OCI-M1 (cell line): ENCODE measurements at regions not wholly inside any gene's neighbourhood (a gene's known extent, or its start where the extent isn't known, plus 50 kb on each side); places are given as distances from the start of the nearest gene placed in this dataset.
"Not testable (repeated sequence)": the region's sequence is repeated elsewhere in the genome, so short reads cannot be mapped to it uniquely, and the experiment has no call there.

Source experiments
- DNase-seq: peaks from one replicate; lab custom pipeline; 2025; lab: John Stamatoyannopoulos, UW

- DNase-seq: not testable (repeated sequence)
Measured at GRCh38 chr10:42187501-42188195, 450.7 kb downstream of the ZNF33B start.

GRCh38 chr10:42177793-42178689 lies 460.3 kb downstream of the ZNF33B start:
- DNase-seq: peak; percentile 21

- no peak for DNase-seq
Measured at GRCh38 chr10:42177077-42177792, 461.1 kb downstream of the ZNF33B start.

DNA sequence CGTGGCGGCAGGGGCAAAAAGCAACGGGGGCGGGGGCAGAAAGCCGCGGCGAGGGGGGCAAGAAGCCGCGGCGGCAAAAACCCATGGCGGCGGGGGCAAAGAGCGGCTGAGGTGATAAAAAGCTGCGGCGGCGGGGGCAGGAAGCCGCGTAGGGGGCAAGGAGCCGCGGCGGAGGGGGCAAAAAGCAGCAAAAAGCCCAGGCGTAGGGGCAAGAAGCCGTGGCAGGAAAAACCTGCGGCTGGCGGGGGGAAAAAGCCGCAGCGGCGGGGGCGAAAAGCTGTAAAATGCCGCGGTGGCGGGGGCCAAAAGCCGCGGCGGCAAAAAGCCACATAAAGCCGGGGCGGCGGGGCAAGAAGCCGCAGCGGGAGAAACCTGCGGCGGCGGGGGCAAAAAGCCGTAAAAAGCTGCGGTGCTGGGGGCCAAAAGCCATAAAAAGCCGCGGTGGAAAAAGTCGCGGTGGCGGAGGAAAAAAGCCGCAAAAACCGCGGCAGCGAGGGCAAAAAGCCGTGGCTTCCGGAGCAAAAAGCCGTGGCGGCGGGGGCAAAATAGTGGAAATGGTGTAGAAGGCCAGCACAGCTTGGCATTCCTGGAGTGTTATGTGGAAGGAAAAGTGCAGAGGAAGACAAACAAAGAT lies 487.8 kb downstream of the ZNF33B start:
- no peak for DNase-seq

DNA sequence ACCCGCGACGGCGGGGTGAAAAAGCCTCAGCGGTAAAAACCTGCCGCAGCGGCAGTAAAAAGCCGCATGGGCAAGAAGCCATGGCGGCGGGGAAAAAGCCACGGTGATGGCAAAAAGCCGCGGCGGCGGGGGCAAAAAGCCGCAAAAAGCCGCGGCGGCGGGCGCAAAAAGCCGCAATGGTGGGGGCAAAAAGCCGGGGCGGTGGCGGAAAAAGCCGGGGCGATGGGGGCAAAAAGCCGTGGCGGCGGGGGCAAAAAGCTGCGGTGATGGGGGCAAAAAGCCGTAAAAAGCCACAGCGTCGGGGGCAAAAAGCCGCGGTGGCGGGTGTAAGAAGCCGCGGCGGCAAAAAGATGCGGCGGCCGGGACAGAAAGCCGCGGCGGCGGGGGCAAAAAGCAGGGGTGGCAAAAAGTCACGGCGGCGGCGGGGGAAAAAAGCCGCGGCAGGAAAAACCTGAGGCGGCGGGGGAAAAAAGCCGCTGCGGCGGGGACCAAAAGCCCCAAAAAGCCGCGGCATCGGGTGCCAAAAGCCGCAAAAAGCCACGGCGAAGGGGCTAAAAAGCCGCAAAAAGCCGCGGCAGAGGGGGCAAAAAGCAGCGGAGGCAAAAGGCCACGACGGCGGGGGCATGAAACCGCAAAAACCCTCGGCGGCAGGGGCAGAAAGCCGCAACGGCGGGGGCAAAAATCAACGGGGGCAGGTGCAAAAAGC lies 488.5 kb downstream of the ZNF33B start:
- DNase-seq: no peak

DNA sequence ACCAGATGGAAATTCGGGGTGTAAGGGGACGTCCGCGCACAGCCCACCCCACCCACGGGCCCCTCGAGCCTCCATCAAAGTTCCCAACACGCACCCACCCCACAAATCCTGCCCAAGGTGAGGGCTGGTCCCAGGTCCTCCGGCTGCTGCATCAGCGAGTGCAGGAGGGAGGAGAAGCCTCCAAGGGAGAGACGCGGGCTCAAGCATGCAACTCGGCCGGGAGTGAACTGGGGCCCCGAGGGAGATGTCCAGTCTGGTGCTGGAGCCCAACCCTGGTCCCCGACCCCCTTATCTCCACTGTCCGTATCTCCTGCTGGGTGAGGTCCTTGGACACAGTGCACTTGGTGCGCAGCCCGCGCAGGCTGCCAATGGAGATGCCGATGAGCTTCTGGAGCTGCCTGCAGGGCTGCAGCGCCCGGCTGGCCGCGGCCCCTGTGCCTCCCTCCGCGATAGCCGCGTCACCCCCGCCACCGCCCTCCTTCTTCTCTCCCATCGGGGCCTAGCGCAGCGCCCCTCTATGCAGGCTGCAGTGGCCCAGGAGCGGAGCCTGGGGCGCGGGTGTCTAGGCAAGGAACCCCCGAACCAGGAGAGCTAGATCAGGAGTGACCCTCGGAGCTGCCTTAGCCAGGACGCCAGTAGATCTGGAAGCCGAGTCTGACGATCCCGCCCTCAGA lies 489.2 kb downstream of the ZNF33B start:
- DNase-seq: no peak

DNA sequence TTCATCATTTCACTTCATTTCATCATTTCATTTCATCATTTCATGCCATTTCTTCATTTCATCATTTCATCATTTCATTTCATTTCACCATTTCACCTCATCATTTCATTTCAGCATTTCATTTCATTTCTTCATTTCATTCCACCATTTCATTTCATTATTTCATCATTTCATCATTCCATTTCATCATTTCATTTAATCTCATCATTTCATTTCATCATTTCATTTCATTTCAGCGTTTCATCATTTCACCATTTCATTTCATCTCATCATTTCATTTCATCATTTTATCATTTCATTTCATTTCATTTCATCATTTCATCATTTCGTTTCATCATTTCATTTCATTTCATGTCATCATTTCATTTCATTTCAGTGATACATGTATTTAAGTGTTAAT lies 492.2 kb downstream of the ZNF33B start:
- not testable (repeated sequence) for DNase-seq

DNA sequence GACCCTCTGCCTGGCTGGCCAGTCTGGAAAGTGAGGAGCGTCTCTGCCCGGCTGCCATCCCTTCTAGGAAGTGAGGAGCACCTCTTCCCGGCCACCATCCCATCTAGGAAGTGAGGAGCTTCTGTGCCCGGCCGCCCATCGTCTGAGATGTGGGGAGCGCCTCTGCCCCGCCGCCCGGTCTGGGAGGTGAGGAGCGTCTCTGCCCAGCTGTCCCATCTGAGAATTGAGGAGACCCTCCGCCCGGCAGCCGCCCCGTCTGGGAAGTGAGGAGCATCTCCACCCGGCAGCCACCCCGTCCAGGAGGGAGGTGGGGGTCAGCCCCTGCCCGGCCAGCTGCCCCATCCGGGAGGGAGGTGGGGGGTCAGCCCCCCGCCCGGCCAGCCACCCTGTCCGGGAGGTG lies 500.3 kb downstream of the ZNF33B start:
- not testable (repeated sequence) for DNase-seq

DNA sequence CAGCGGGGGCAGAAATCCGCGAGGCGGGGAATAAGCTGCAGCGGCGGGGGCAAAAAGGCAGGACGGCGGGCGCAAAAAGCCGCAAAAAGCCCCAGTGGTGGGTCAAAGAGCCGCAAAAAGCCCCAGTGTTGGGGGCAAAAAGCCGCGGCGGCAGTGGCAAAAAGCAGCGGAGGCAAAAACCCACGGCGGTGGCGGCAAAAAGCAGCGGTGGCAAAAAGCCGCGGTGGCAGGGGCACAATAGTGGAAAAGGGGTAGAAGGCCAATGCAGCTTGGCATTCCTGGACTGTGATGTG lies 525.3 kb downstream of the ZNF33B start:
- no peak for DNase-seq

DNA sequence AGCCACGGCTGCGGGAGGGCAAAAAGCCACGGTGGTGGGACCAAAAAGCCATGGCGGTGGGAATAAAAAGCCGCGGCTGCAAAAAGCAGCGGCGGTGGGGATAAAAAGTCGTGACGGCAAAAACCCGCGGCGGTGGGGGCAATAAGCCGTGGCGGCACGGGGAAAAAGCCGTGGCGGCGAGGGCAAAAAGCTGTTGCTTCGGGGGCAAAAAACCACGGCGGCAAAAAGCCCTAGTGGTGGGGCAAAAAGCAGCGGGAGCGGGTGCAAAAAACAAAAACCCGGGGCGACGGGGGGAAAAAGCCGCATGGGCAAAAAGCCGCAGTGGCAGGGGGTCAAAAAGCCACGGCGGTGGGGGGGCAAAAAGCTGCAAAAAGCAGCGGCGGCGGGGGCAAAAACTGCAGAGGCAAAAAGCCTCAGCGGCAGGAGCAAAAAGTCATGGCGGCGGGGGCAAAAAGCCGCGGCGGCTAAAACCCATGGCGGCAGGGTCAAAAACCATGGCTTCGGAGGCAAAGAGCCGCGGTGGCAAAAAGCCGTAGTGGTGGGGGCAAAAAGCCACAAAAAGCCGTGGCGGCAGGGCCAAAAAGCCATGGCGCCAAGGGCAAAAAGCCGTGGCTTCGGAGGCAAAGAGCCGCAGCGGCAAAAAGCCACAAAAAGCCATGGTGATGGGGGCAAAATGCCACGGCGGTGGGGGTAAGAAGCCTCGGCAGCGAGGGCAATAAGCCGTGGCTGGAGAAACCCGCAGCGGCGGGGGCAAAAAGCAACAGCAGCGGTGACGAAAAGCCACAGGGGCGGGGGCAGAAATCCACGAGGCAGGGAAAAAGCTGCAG lies 525.8 kb downstream of the ZNF33B start:
- DNase-seq: no peak

DNA sequence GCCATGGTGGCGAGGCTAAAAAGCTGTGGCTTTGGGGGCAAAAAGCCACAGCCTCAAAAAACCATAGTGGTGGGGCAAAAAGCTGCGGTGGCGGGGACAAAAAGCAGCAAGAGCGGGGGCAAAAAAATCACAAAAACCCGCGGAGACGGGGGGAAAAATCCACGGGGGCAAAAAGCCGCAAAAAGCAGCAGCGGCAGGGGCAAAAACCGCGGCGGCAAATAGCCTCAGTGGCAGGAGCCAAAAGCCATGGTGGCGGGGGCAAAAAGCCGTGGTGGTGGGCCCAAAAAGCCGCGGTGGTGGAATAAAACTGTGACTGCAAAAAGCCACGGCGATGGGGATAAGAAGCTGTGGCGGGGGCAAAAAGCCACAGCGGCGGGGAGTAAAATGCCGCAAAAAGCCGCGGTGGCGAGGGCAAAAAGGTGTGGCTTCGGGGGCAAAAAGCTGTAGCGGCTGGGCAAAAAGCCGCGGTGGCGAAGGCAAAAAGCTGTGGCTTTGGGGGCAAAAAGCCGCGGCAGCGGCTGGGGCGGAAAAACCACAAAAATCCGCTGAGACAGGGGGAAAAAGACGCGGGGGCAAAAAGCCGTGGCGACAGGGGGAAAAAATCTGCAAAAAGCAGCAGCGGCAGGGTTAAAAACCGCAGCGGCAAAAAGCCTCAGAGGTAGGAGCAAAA lies 526.6 kb downstream of the ZNF33B start:
- no peak for DNase-seq

DNA sequence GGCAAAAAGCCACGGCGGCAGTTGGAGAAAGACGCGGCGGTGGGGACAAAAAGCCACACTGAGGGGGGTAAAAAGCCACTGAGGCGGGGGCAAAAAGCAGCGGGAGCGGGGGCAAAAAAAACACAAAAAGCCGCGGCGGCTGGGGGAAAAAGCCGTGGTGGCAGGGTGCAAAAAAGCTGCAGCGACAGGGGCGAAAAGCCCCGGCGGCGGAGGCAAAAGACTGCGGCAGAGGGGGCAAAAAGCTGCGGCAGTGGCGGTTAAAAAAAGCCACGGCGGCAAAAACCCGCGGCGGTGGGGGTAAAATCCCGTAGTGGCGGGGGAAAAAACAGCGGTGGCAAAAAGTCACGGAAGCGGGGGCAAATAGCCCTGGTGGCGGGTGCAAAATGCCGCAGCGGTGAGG lies 527.3 kb downstream of the ZNF33B start:
- DNase-seq: no peak
